Endothelial cell of umbilical vein (primary cell): ENCODE measurements at regions not wholly inside any gene's neighbourhood (a gene's known extent, or its start where the extent isn't known, plus 50 kb on each side); places are given as distances from the start of the nearest gene placed in this dataset.

Experiments
- EZH2 ChIP-seq: IDR thresholded peaks from 2 replicates; pipeline ENCODE4 v1.6.1; 2012; ENCODE audit warnings: borderline replicate concordance, low read depth, mild to moderate bottlenecking, moderate library complexity, low read length, inconsistent platforms; ENCODE audit not compliant: severe bottlenecking
- FOS ChIP-seq: IDR thresholded peaks from 2 replicates; pipeline ENCODE4 v1.6.1; 2011; ENCODE audit warnings: mild to moderate bottlenecking, low read length, moderate library complexity, borderline replicate concordance; ENCODE audit not compliant: insufficient read depth
- GATA2 ChIP-seq: IDR thresholded peaks from 2 replicates; pipeline ENCODE4 v1.7.0; 2011; ENCODE audit warnings: low read depth, mild to moderate bottlenecking, moderate library complexity, mixed read lengths, low read length; ENCODE audit not compliant: insufficient read length, insufficient read depth
- MAX ChIP-seq: IDR thresholded peaks from 2 replicates; pipeline ENCODE4 v1.6.1; 2011; ENCODE audit not compliant: insufficient read depth, insufficient read length
- POLR2A ChIP-seq: IDR thresholded peaks from 2 replicates; pipeline ENCODE4 v1.6.1; 2012; ENCODE audit warnings: low read depth, mild to moderate bottlenecking, control low read depth, low read length
- POLR2AphosphoS5 ChIP-seq: IDR thresholded peaks from 2 replicates; pipeline ENCODE4 v1.6.1; 2012; ENCODE audit warnings: low read depth, mild to moderate bottlenecking, control low read depth, low read length, moderate library complexity; ENCODE audit not compliant: insufficient read depth
- TF ChIP-seq, protein P1 (sequence below), 2 donors: IDR thresholded peaks; 1 replicate in 1 of 2; 2 replicates in 1 of 2; pipeline ENCODE4 v1.5.1; 2011; ENCODE audit warnings: low read length in 2 of 2, mild to moderate bottlenecking in 2 of 2, moderate library complexity in 2 of 2, control low read depth in 1 of 2, inconsistent platforms in 1 of 2, low read depth in 1 of 2; ENCODE audit not compliant: insufficient read depth in 1 of 2; ENCODE audit errors: extremely low read depth in 1 of 2

GRCh38 chr18:10402871-10403559, 51.4 kb upstream of the APCDD1 start:
- TF ChIP-seq, protein P1, sequence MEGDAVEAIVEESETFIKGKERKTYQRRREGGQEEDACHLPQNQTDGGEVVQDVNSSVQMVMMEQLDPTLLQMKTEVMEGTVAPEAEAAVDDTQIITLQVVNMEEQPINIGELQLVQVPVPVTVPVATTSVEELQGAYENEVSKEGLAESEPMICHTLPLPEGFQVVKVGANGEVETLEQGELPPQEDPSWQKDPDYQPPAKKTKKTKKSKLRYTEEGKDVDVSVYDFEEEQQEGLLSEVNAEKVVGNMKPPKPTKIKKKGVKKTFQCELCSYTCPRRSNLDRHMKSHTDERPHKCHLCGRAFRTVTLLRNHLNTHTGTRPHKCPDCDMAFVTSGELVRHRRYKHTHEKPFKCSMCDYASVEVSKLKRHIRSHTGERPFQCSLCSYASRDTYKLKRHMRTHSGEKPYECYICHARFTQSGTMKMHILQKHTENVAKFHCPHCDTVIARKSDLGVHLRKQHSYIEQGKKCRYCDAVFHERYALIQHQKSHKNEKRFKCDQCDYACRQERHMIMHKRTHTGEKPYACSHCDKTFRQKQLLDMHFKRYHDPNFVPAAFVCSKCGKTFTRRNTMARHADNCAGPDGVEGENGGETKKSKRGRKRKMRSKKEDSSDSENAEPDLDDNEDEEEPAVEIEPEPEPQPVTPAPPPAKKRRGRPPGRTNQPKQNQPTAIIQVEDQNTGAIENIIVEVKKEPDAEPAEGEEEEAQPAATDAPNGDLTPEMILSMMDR (IDR thresholded peaks at IDR 0.05; ENCODE audit: extremely low read depth in 1 of 2, insufficient read depth in 1 of 2, low read depth in 1 of 2, low read length in 2 of 2): no peak
- TF ChIP-seq POLR2A (no peak), EZH2 (no peak), MAX (no peak), GATA2 (no peak), FOS (no peak), POLR2AphosphoS5 (no peak)
